HepG2 (cell line): ENCODE measurements at regions not wholly inside any gene's neighbourhood (a gene's known extent, or its start where the extent isn't known, plus 50 kb on each side); places are given as distances from the start of the nearest gene placed in this dataset.

ENCODE experiments used
- ATAC-seq: fragments of 200-7000 bp; cut with Tn5 transposase; 3 replicates; pipeline ENCODE4 v1.9.1; 2020; ENCODE audit warnings: mild to moderate bottlenecking, moderate library complexity
- BruUV-seq: library from RNA; stranded (reverse); fragments of 400-500 nt; replicated peaks from 2 replicates; lab custom pipeline; 2021; lab: Mats Ljungman, UMichigan
- CTCF ChIA-PET: fragments of 300-600 bp; formaldehyde crosslinking; extraction: SDS; loops from one replicate; lab custom pipeline; 2021; ENCODE audit warnings: low total read pairs, inconsistent platforms, low intra/inter-chr PET ratio; lab: Yijun Ruan, JAX
- POLR2A ChIA-PET: fragments of 350-600 bp; sonication (Branson Sonifier 250); formaldehyde crosslinking; loops from one replicate; lab custom pipeline; 2020; ENCODE audit warnings: antibody characterized with exemption, inconsistent platforms; lab: Yijun Ruan, JAX
- DNase-seq: peaks from one replicate; pipeline ENCODE4 v3.0.0-alpha.2; 2015; ENCODE audit warnings: low spot score
- FAIRE-seq: peaks from 3 replicates; lab custom pipeline; 2011; peaks lifted over from hg19 to GRCh38; lab: Jason Lieb, UNC
- H2AFZ ChIP-seq: one replicate; pipeline ENCODE4 v1.6.1; 2011; ENCODE audit warnings: low read length, inconsistent platforms
- H3K27ac ChIP-seq: fragments of 300-600 bp; 3 replicates; pipeline ENCODE4 v1.8.0; 2011; ENCODE audit warnings: mixed run types, mild to moderate bottlenecking, mixed read lengths, low read length, inconsistent platforms; ENCODE audit not compliant: insufficient read depth; ENCODE audit errors: extremely low read length
- H3K27me3 ChIP-seq, 2 experiments: fragments of 200-600 bp in 1 of 2; 2 replicates in 1 of 2; 3 replicates in 1 of 2; pipeline versions ENCODE4 v1.6.0 to v1.8.0; 2011; ENCODE audit warnings: low read length in 2 of 2, mild to moderate bottlenecking in 2 of 2, moderate library complexity in 2 of 2, inconsistent platforms in 1 of 2; ENCODE audit not compliant: insufficient read depth in 2 of 2, control insufficient read depth in 1 of 2
- H3K36me3 ChIP-seq, 2 experiments: fragments of 200-600 bp in 1 of 2; replicated peaks in 1 of 2; 2 replicates in 1 of 2; 3 replicates in 1 of 2; pipeline versions ENCODE4 v1.5.1 to v1.8.0; 2011; ENCODE audit warnings: low read length in 2 of 2, inconsistent platforms in 1 of 2; ENCODE audit not compliant: insufficient read depth in 2 of 2, control insufficient read depth in 1 of 2
- H3K4me1 ChIP-seq: 2 replicates; pipeline ENCODE4 v1.5.1; 2012; ENCODE audit warnings: low read length, inconsistent platforms; ENCODE audit not compliant: insufficient read depth
- H3K4me2 ChIP-seq: 2 replicates; pipeline ENCODE4 v1.6.0; 2011; ENCODE audit warnings: low read depth, low read length, inconsistent platforms
- H3K4me3 ChIP-seq, 3 experiments: fragments of 200-600 bp in 1 of 3; sonication (generic), shearing (Covaris generic) in 1 of 3; replicated peaks in 1 of 3; 2 replicates each; pipeline ENCODE4 v1.5.1; 2011 to 2016; ENCODE audit warnings: low read length in 3 of 3, inconsistent platforms in 2 of 3, low read depth in 2 of 3, mild to moderate bottlenecking in 2 of 3, control low read depth in 1 of 3, mixed read lengths in 1 of 3; ENCODE audit not compliant: insufficient read depth in 1 of 3
- H3K79me2 ChIP-seq: one replicate; pipeline ENCODE4 v1.6.1; 2011; ENCODE audit warnings: low read length, inconsistent platforms; ENCODE audit not compliant: insufficient read depth
- H3K9ac ChIP-seq: 2 replicates; pipeline ENCODE4 v1.6.0; 2011; ENCODE audit warnings: mild to moderate bottlenecking, low read depth, low read length, inconsistent platforms; ENCODE audit not compliant: insufficient read depth
- H3K9me3 ChIP-seq: 2 replicates; pipeline ENCODE4 v1.5.1; 2012; ENCODE audit warnings: mild to moderate bottlenecking, low read length
- H4K20me1 ChIP-seq: 2 replicates; pipeline ENCODE4 v1.6.0; 2011; ENCODE audit warnings: inconsistent platforms, mild to moderate bottlenecking, low read length, moderate library complexity; ENCODE audit not compliant: insufficient read depth
- AGO2 ChIP-seq: fragments of 200-400 bp; formaldehyde crosslinking; optimal IDR thresholded peaks from 2 replicates; pipeline ENCODE3; 2017; ENCODE audit warnings: mild to moderate bottlenecking, low read depth, low read length, moderate library complexity
- CENPX ChIP-seq: sonication (generic); formaldehyde crosslinking; IDR thresholded peaks from 2 replicates; pipeline ENCODE4 v1.9.0; 2021; ENCODE audit warnings: mild to moderate bottlenecking, missing genetic modification reagents, moderate library complexity
- IKZF1 ChIP-seq: fragments of 450-650 bp; IDR thresholded peaks from 2 replicates; pipeline ENCODE4 v1.7.1; 2016
- KLF6 ChIP-seq: IDR thresholded peaks from 2 replicates; pipeline ENCODE4 v1.8.0; 2016; ENCODE audit warnings: missing biosample characterization, missing genetic modification reagents
- PCBP2 ChIP-seq: fragments of 200-400 bp; formaldehyde crosslinking; optimal IDR thresholded peaks from 2 replicates; pipeline ENCODE3; 2018; ENCODE audit warnings: low read length, low read depth; ENCODE audit not compliant: poor library complexity, severe bottlenecking
- PHF21A ChIP-seq: sonication (generic); formaldehyde crosslinking; IDR thresholded peaks from 2 replicates; pipeline ENCODE4 v1.5.0; 2020; ENCODE audit warnings: mild to moderate bottlenecking, missing genetic modification reagents
- SMYD3 ChIP-seq: sonication (generic); formaldehyde crosslinking; IDR thresholded peaks from 2 replicates; pipeline ENCODE4 v1.8.1; 2023; ENCODE audit warnings: mild to moderate bottlenecking, missing genetic modification reagents
- SNRNP70 ChIP-seq: fragments of 200-400 bp; formaldehyde crosslinking; IDR thresholded peaks from 2 replicates; pipeline ENCODE4 v1.6.1; 2017; ENCODE audit warnings: mild to moderate bottlenecking, low read depth, low read length, moderate library complexity
- SYNCRIP ChIP-seq: fragments of 200-400 bp; formaldehyde crosslinking; IDR thresholded peaks from 2 replicates; pipeline ENCODE4 v1.6.1; 2018; ENCODE audit warnings: mild to moderate bottlenecking, low read depth, low read length; ENCODE audit not compliant: insufficient read depth
- TEF ChIP-seq: sonication (generic); formaldehyde crosslinking; IDR thresholded peaks from 2 replicates; pipeline ENCODE4 v1.5.0; 2020; ENCODE audit warnings: missing genetic modification reagents
- USF2 ChIP-seq, 2 experiments: sonication (generic) in 1 of 2; formaldehyde crosslinking in 1 of 2; IDR thresholded peaks; 2 replicates each; pipeline versions ENCODE4 v1.5.1 to v1.6.1; 2011 to 2020; ENCODE audit warnings: borderline replicate concordance in 1 of 2, low read depth in 1 of 2, low read length in 1 of 2, mild to moderate bottlenecking in 1 of 2, missing genetic modification reagents in 1 of 2, moderate library complexity in 1 of 2
- ZKSCAN5 ChIP-seq: sonication (generic); formaldehyde crosslinking; IDR thresholded peaks from 2 replicates; pipeline ENCODE4 v1.5.1; 2020; ENCODE audit warnings: mild to moderate bottlenecking, missing genetic modification reagents
- ZNF234 ChIP-seq: sonication (generic); formaldehyde crosslinking; conservative IDR thresholded peaks from 2 replicates; pipeline ENCODE4 v1.5.1; 2020; ENCODE audit warnings: mild to moderate bottlenecking, missing genetic modification reagents
- ZNF503 ChIP-seq: sonication (generic); formaldehyde crosslinking; IDR thresholded peaks from 2 replicates; pipeline ENCODE4 v1.4.0; 2020; ENCODE audit warnings: missing genetic modification reagents
- ZNF558 ChIP-seq: sonication (generic); formaldehyde crosslinking; IDR thresholded peaks from 2 replicates; pipeline ENCODE4 v1.9.0; 2022; ENCODE audit warnings: mild to moderate bottlenecking, missing genetic modification reagents, borderline replicate concordance
- ZNF670 ChIP-seq: sonication (generic); formaldehyde crosslinking; IDR thresholded peaks from 2 replicates; pipeline ENCODE4 v1.8.0; 2022; ENCODE audit warnings: mild to moderate bottlenecking, missing genetic modification reagents, borderline replicate concordance
- ZNF720 ChIP-seq: sonication (generic); formaldehyde crosslinking; IDR thresholded peaks from 2 replicates; pipeline ENCODE4 v1.4.0; 2020; ENCODE audit warnings: missing genetic modification reagents
- ZSCAN29 ChIP-seq: sonication (generic); formaldehyde crosslinking; conservative IDR thresholded peaks from 2 replicates; pipeline ENCODE4 v1.4.0; 2020; ENCODE audit warnings: mild to moderate bottlenecking, missing genetic modification reagents
- WGBS: methylation state at CpG from one replicate; pipeline ENCODE4 v1.1.6; 2017; ENCODE audit warnings: low lambda C conversion rate; 5-methylcytosine and 5-hydroxymethylcytosine counted together
- in situ Hi-C: cut with HindIII; loops from 2 replicates; pipeline ENCODE4 v1.10.0; 2017; ENCODE audit warnings: low pct_unique_long_range_greater_than_20kb; ENCODE audit not compliant: extremely low pct_ligation_motif_present
- intact Hi-C: fragments of 100-400 bp; cut with micrococcal nuclease; formaldehyde crosslinking; loops from one replicate; pipeline ENCODE4 v1.10.0; 2022; ENCODE audit not compliant: unreplicated experiment

- no peak overlapping the region for H3K4me3 ChIP-seq
- in situ Hi-C loops (no loop called here), intact Hi-C loops (no loop called here)
- H2AFZ ChIP-seq: no peak overlapping the region
- no peak overlapping the region for H3K4me2 ChIP-seq
- H3K79me2 ChIP-seq: no peaks in the 10 kb centered on the region
- DNase-seq (no peak), FAIRE-seq (no peak), ATAC-seq (no peak)
- CTCF ChIA-PET: no interaction called here
- no peaks in the 10 kb centered on the region for H3K36me3 ChIP-seq
- no peak overlapping the region for H3K27ac ChIP-seq
- 5% methylated on average over 1 of the region's 1 CpG for WGBS
- no TSS peak for BruUV-seq
- H4K20me1 ChIP-seq: no peaks in the 10 kb centered on the region
- H3K27me3 ChIP-seq: no peaks in the 10 kb centered on the region
- TF ChIP-seq SNRNP70 (no peak), PCBP2 (no peak), ZSCAN29 (no peak), PHF21A (CRISPR knock-in tag) (no peak), SYNCRIP (no peak), ZNF720 (CRISPR knock-in tag) (no peak), USF2 (IDR thresholded peaks at IDR 0.05; ENCODE audit: low read depth, low read length) (no peak), USF2 (CRISPR knock-in tag; IDR thresholded peaks at IDR 0.05; ENCODE audit: borderline replicate concordance) (no peak), CENPX (no peak), ZNF234 (CRISPR knock-in tag) (no peak), KLF6 (no peak), ZKSCAN5 (CRISPR knock-in tag) (no peak), AGO2 (no peak), ZNF503 (CRISPR knock-in tag) (no peak), ZNF670 (no peak), IKZF1 (no peak), ZNF558 (CRISPR knock-in tag) (no peak), TEF (no peak), SMYD3 (CRISPR knock-in tag) (no peak)
- H3K9me3 ChIP-seq: no peaks in the 10 kb centered on the region
- H3K9ac ChIP-seq: no peak overlapping the region
- H3K4me1 ChIP-seq: no peaks in the 10 kb centered on the region
- POLR2A ChIA-PET: no interaction called here
These were observed 496.0 kb upstream of the SPTLC3 start for GRCh38 chr20:12512755-12513154.
